ENCODE measurements at regions not wholly inside any gene's neighbourhood (a gene's known extent, or its start where the extent isn't known, plus 50 kb on each side); places are given as distances from the start of the nearest gene placed in this dataset.

- peaks cover 15% of the 10 kb centered on the region for H3K4me1 Mint-ChIP-seq (ENCODE audit: low read depth, unreplicated experiment)
- DNase-seq, result no peak
Measured at GRCh38 chr13:111659219-111659775, 338.9 kb downstream of the TEX29 start.

DNA sequence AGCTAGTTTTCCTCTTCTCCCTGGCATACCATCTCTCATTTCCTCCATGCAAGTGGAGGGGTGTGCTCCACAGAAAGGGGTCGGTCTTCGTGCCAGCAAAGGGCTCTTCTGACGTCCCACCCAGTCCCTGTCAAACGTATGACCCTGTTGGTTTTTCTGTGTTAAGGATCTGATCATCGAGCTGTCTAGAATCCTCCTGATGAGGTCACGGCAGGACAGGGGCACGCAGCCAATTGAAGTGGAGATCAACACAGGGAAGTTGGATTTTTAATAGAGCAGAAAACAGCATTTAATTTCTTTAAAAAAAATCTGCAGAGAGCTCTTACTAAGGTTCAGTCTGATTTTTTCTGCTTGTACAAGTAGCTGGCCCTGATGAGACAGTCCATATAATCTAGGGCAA lies 339.4 kb downstream of the TEX29 start:
- DNase-seq, result no peak
- no peaks in the 10 kb centered on the region for H3K36me3 Mint-ChIP-seq (ENCODE audit: unreplicated experiment)
- no peak overlapping the region for H3K27ac Mint-ChIP-seq (ENCODE audit: unreplicated experiment)
- peaks cover 2% of the 10 kb centered on the region for H3K9me3 Mint-ChIP-seq (ENCODE audit: unreplicated experiment)
- TF ChIP-seq, protein P1, sequence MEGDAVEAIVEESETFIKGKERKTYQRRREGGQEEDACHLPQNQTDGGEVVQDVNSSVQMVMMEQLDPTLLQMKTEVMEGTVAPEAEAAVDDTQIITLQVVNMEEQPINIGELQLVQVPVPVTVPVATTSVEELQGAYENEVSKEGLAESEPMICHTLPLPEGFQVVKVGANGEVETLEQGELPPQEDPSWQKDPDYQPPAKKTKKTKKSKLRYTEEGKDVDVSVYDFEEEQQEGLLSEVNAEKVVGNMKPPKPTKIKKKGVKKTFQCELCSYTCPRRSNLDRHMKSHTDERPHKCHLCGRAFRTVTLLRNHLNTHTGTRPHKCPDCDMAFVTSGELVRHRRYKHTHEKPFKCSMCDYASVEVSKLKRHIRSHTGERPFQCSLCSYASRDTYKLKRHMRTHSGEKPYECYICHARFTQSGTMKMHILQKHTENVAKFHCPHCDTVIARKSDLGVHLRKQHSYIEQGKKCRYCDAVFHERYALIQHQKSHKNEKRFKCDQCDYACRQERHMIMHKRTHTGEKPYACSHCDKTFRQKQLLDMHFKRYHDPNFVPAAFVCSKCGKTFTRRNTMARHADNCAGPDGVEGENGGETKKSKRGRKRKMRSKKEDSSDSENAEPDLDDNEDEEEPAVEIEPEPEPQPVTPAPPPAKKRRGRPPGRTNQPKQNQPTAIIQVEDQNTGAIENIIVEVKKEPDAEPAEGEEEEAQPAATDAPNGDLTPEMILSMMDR (IDR thresholded peaks at IDR 0.05; ENCODE audit: partially characterized antibody, unreplicated experiment), result no peak
- H3K27me3 Mint-ChIP-seq (ENCODE audit: unreplicated experiment), result peaks cover 6% of the 10 kb centered on the region
- H3K4me1 Mint-ChIP-seq (ENCODE audit: low read depth, unreplicated experiment), result peaks cover 14% of the 10 kb centered on the region
- no peak overlapping the region for H3K4me3 Mint-ChIP-seq (ENCODE audit: unreplicated experiment)

More at GRCh38 chr13:111659219-111659775, 338.9 kb downstream of the TEX29 start:
- TF ChIP-seq, protein P1 (IDR thresholded peaks at IDR 0.05; ENCODE audit: partially characterized antibody, unreplicated experiment), result no peak
- H3K4me3 Mint-ChIP-seq (ENCODE audit: unreplicated experiment), result no peak overlapping the region
- peak overlapping the region; percentile 5 for H3K27ac Mint-ChIP-seq (ENCODE audit: unreplicated experiment)
- H3K9me3 Mint-ChIP-seq (ENCODE audit: unreplicated experiment), result peaks cover 2% of the 10 kb centered on the region
- peaks cover 6% of the 10 kb centered on the region for H3K27me3 Mint-ChIP-seq (ENCODE audit: unreplicated experiment)
- H3K36me3 Mint-ChIP-seq (ENCODE audit: unreplicated experiment), result no peaks in the 10 kb centered on the region

DNA sequence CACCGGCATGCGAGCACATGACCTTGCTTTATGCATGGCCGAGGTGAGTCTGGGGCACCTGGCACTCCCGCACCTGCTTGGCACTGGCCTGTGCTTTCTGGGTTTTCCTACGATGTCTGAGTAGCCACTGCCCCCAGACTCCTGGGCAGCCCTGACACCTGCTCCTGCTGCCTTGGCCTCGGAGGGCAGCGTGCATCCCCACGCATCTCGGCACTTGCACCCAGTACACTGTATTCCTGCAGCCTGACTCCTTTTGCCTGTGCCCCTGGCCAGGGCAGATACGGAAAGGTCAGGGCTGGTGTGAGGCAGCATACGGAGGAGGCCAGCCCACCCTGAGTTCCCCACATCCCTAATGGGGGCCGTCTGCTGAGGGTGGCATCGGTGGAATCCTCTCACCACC lies 340.6 kb downstream of the TEX29 start:
- Mint-ChIP-seq H3K27ac (ENCODE audit: unreplicated experiment) (no peak overlapping the region), H3K4me3 (ENCODE audit: unreplicated experiment) (no peak overlapping the region), H3K9me3 (ENCODE audit: unreplicated experiment) (no peaks in the 10 kb centered on the region), H3K36me3 (ENCODE audit: unreplicated experiment) (no peaks in the 10 kb centered on the region), H3K27me3 (ENCODE audit: unreplicated experiment) (peaks cover 5% of the 10 kb centered on the region), H3K4me1 (ENCODE audit: low read depth, unreplicated experiment) (peaks cover 13% of the 10 kb centered on the region)
- DNase-seq, result no peak
- TF ChIP-seq, protein P1 (IDR thresholded peaks at IDR 0.05; ENCODE audit: partially characterized antibody, unreplicated experiment), result no peak

DNA sequence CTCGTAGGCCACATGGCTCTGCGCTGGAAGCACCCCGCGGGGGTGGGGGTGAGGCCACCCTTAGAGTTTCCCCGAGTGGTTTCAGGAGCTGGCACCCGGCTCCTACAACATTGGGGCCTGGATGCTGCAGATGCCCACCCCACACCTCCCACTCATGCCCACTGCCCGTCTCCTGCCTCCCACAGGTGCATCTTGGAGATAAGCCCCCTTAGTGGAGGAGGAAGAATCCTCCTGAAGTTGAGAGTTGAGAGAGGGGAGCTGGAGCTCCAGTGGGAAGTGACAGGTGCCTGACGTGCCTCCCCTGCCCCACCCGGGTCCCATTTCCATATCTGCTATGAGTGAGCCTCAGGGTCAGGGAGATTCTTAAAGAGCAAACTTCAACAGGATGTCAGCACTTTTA lies 341.3 kb downstream of the TEX29 start:
- no peaks in the 10 kb centered on the region for H3K36me3 Mint-ChIP-seq (ENCODE audit: unreplicated experiment)
- H3K4me1 Mint-ChIP-seq (ENCODE audit: low read depth, unreplicated experiment), result peaks cover 15% of the 10 kb centered on the region
- no peak for DNase-seq
- H3K27me3 Mint-ChIP-seq (ENCODE audit: unreplicated experiment), result peaks cover 5% of the 10 kb centered on the region
- no peak overlapping the region for H3K27ac Mint-ChIP-seq (ENCODE audit: unreplicated experiment)
- TF ChIP-seq, protein P1 (IDR thresholded peaks at IDR 0.05; ENCODE audit: partially characterized antibody, unreplicated experiment), result no peak
- H3K4me3 Mint-ChIP-seq (ENCODE audit: unreplicated experiment), result no peak overlapping the region
- H3K9me3 Mint-ChIP-seq (ENCODE audit: unreplicated experiment), result no peaks in the 10 kb centered on the region

DNA sequence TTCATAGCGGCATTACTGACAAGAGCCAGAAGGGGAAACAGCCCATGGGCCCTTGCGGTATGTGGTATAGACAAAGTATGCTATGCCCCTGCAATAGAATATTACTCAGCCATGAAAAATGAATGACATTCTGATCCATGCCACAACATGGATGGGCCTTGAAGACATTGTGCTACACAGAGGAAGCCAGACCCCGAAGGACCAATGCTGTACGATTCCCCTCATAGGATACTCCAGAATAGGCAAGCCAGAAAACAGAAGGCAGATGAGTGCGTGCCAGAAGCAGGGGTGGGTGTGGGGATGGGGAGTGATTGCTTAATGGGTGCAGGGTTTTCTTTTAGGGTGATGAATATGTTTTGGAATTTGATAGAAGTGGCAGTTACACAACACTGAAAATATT lies 342.0 kb downstream of the TEX29 start:
- Mint-ChIP-seq H3K27ac (ENCODE audit: unreplicated experiment) (no peak overlapping the region), H3K9me3 (ENCODE audit: unreplicated experiment) (no peaks in the 10 kb centered on the region), H3K27me3 (ENCODE audit: unreplicated experiment) (peaks cover 2% of the 10 kb centered on the region), H3K4me1 (ENCODE audit: low read depth, unreplicated experiment) (peaks cover 15% of the 10 kb centered on the region), H3K36me3 (ENCODE audit: unreplicated experiment) (no peaks in the 10 kb centered on the region), H3K4me3 (ENCODE audit: unreplicated experiment) (no peak overlapping the region)
- TF ChIP-seq, protein P1 (IDR thresholded peaks at IDR 0.05; ENCODE audit: partially characterized antibody, unreplicated experiment), result no peak
- DNase-seq, result no peak

Data from glutamatergic neuron (in vitro differentiated cells).